ENCODE measurements at regions not wholly inside any gene's neighbourhood (a gene's known extent, or its start where the extent isn't known, plus 50 kb on each side); places are given as distances from the start of the nearest gene placed in this dataset.

GRCh38 chr20:59530782-59531181 lies 73.6 kb upstream of the PHACTR3 start:
- no peak overlapping the region for H3K27ac ChIP-seq

GRCh38 chr20:59537991-59538390 lies 66.3 kb upstream of the PHACTR3 start:
- Histone ChIP-seq H3K36me3 (ENCODE audit: insufficient read depth, low read length) (no peaks in the 10 kb centered on the region), H3K9me3 (ENCODE audit: low read depth, low read length) (no peaks in the 10 kb centered on the region), H3K9ac (ENCODE audit: insufficient read length) (no peak overlapping the region), H3K27ac (no peak overlapping the region), H3K4me3 (no peak overlapping the region)
- TF ChIP-seq POLR2AphosphoS5 (IDR thresholded peaks at IDR 0.05; ENCODE audit: borderline replicate concordance, low read depth, low read length) = no peak
- no peak for TF ChIP-seq FOXP2 (optimal IDR thresholded peaks at IDR 0.05; ENCODE audit: control extremely low read depth, extremely low read length, insufficient read depth)
- TF ChIP-seq EZH2 (IDR thresholded peaks at IDR 0.05) = no peak
- no peak for DNase-seq (ENCODE audit: low read depth, low spot score)

More at GRCh38 chr20:59530782-59531181, 73.6 kb upstream of the PHACTR3 start:
- no peak overlapping the region for H3K4me3 ChIP-seq
- TF ChIP-seq EZH2 (IDR thresholded peaks at IDR 0.05) (no peak), FOXP2 (optimal IDR thresholded peaks at IDR 0.05; ENCODE audit: control extremely low read depth, extremely low read length, insufficient read depth) (no peak), POLR2AphosphoS5 (IDR thresholded peaks at IDR 0.05; ENCODE audit: borderline replicate concordance, low read depth, low read length) (no peak)
- DNase-seq (ENCODE audit: low read depth, low spot score) = no peak
- no peaks in the 10 kb centered on the region for H3K9me3 ChIP-seq (ENCODE audit: low read depth, low read length)
- H3K9ac ChIP-seq (ENCODE audit: insufficient read length) = no peak overlapping the region
- no peaks in the 10 kb centered on the region for H3K36me3 ChIP-seq (ENCODE audit: insufficient read depth, low read length)

- H3K36me3 ChIP-seq (ENCODE audit: insufficient read depth, low read length) = no peaks in the 10 kb centered on the region
- no peak overlapping the region for H3K9ac ChIP-seq (ENCODE audit: insufficient read length)
- DNase-seq (ENCODE audit: low read depth, low spot score) = no peak
- no peak overlapping the region for H3K4me3 ChIP-seq
- no peak overlapping the region for H3K27ac ChIP-seq
- TF ChIP-seq EZH2 (IDR thresholded peaks at IDR 0.05) (no peak), POLR2AphosphoS5 (IDR thresholded peaks at IDR 0.05; ENCODE audit: borderline replicate concordance, low read depth, low read length) (no peak), FOXP2 (optimal IDR thresholded peaks at IDR 0.05; ENCODE audit: control extremely low read depth, extremely low read length, insufficient read depth) (no peak)
- H3K9me3 ChIP-seq (ENCODE audit: low read depth, low read length) = no peaks in the 10 kb centered on the region
Measured at GRCh38 chr20:59547596-59547995, 56.7 kb upstream of the PHACTR3 start.
